ENCODE measurements at regions not wholly inside any gene's neighbourhood (a gene's known extent, or its start where the extent isn't known, plus 50 kb on each side); places are given as distances from the start of the nearest gene placed in this dataset.

GRCh38 chr3:88211096-88211890 is 61.5 kb downstream of the C3orf38 start:
- TF ChIP-seq CTCF (conservative IDR thresholded peaks at IDR 0.05; ENCODE audit: low read depth in 2 of 2) (no peak), EZH2phosphoT487 (IDR thresholded peaks at IDR 0.05; ENCODE audit: unreplicated experiment) (no peak)

Data from GM23338 (cell line).